Fibroblast of peridontal ligament (primary cell): ENCODE measurements at regions not wholly inside any gene's neighbourhood (a gene's known extent, or its start where the extent isn't known, plus 50 kb on each side); places are given as distances from the start of the nearest gene placed in this dataset.

Experiments used
- DNase-seq: peaks from one replicate; pipeline ENCODE4 v3.0.0-alpha.2; 2010; ENCODE audit errors: extremely low read depth

GRCh38 chr10:31606841-31607240 lies 287.8 kb downstream of the ZEB1 start:
- DNase-seq: peak; percentile 40

GRCh38 chr10:31605861-31606525 lies 287.0 kb downstream of the ZEB1 start:
- DNase-seq: no peak

GRCh38 chr10:31605426-31605825 lies 286.4 kb downstream of the ZEB1 start:
- DNase-seq: no peak

GRCh38 chr10:31604646-31605170 lies 285.7 kb downstream of the ZEB1 start:
- no peak for DNase-seq

GRCh38 chr10:31604096-31604495 lies 285.1 kb downstream of the ZEB1 start:
- peak; percentile 30 for DNase-seq

- DNase-seq: peak; percentile 79
Observed at GRCh38 chr10:31603235-31604087, 284.4 kb downstream of the ZEB1 start.

GRCh38 chr10:31602541-31603234 lies 283.7 kb downstream of the ZEB1 start:
- peak; percentile 84 for DNase-seq

- no peak for DNase-seq
Observed at GRCh38 chr10:31601136-31601535, 282.1 kb downstream of the ZEB1 start.

- DNase-seq: no peak
Observed at GRCh38 chr10:31599626-31600504, 280.8 kb downstream of the ZEB1 start.

- no peak for DNase-seq
Observed at GRCh38 chr10:31596765-31597164, 277.7 kb downstream of the ZEB1 start.

- no peak for DNase-seq
Observed at GRCh38 chr10:31595992-31596391, 277.0 kb downstream of the ZEB1 start.

GRCh38 chr10:31594347-31594873 lies 275.4 kb downstream of the ZEB1 start:
- no peak for DNase-seq

- DNase-seq: no peak
Observed at GRCh38 chr10:31593124-31593523, 274.1 kb downstream of the ZEB1 start.

- DNase-seq: no peak
Observed at GRCh38 chr10:31591569-31591968, 272.6 kb downstream of the ZEB1 start.

GRCh38 chr10:31590023-31590800 lies 271.2 kb downstream of the ZEB1 start:
- peak; percentile 79 for DNase-seq

- no peak for DNase-seq
Observed at GRCh38 chr10:31587691-31588090, 268.7 kb downstream of the ZEB1 start.

- DNase-seq: no peak
Observed at GRCh38 chr10:31586723-31587638, 268.0 kb downstream of the ZEB1 start.

- DNase-seq: no peak
Observed at GRCh38 chr10:31584876-31585275, 265.9 kb downstream of the ZEB1 start.

GRCh38 chr10:31584098-31584631 lies 265.1 kb downstream of the ZEB1 start:
- DNase-seq: no peak
